ENCODE measurements at regions not wholly inside any gene's neighbourhood (a gene's known extent, or its start where the extent isn't known, plus 50 kb on each side); places are given as distances from the start of the nearest gene placed in this dataset.

DNA sequence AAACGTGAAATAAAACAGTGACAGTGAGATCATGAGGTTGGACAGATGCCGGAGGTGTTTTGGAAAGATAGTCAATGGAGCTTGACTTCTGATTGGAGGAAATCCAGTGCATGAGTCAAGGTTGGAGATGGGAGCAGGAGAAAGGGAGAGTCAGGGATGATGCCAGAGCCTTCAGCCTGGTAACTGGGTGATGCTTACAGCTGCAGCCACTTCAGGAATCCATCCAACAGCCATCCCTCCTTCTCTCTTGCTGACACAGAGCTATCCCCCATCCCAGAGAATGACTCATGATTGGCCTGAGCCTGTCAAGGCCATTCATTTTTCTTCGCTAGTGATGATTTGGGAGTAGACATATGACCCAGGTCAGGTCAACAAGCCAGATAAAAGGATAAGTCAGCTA, 112.8 kb downstream of the SAMD5 start:
- no peak overlapping the region for H3K4me3 ChIP-seq (ENCODE audit: insufficient read length, low read depth)
- no peak for DNase-seq (ENCODE audit: low read depth, low spot score)
- no peaks in the 10 kb centered on the region for H3K9me3 ChIP-seq (ENCODE audit: insufficient read depth, low read length)
- TF ChIP-seq ZNF274 (IDR thresholded peaks at IDR 0.05; ENCODE audit: low read depth, low read length): no peak
- TF ChIP-seq SUZ12 (IDR thresholded peaks at IDR 0.05; ENCODE audit: extremely low read depth, insufficient read depth, insufficient read length): no peak
- no peak for TF ChIP-seq YY1 (IDR thresholded peaks at IDR 0.05; ENCODE audit: insufficient read depth, insufficient read length)
- no peaks in the 10 kb centered on the region for H3K36me3 ChIP-seq (ENCODE audit: insufficient read depth, insufficient read length, low read length)
- H3K4me1 ChIP-seq (ENCODE audit: insufficient read depth, insufficient read length): no peaks in the 10 kb centered on the region
- H3K9ac ChIP-seq (ENCODE audit: insufficient read length, low read depth): no peak overlapping the region
- H3K27me3 ChIP-seq (ENCODE audit: insufficient read depth, insufficient read length): no peaks in the 10 kb centered on the region

DNA sequence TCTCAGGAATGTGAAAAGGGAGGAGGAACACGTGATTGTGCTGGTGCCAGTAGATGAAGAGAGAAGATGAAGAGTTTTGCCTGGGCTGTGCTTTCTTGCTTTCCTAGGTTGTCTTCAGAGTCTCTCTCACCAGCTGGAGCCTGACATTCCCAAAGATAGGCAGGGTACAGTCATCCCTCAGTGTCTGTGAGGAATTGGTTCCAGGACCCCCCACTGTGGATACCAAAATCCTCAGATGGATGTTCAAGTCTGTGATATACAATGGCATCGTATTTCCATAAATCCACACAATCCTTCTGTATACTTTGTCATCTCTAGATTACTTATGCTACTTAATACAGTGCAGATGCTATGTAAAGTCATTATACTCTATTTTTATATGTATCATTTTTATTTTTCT, 113.5 kb downstream of the SAMD5 start:
- Histone ChIP-seq H3K9ac (ENCODE audit: insufficient read length, low read depth) (no peak overlapping the region), H3K4me3 (ENCODE audit: insufficient read length, low read depth) (no peak overlapping the region), H3K4me1 (ENCODE audit: insufficient read depth, insufficient read length) (no peaks in the 10 kb centered on the region), H3K27me3 (ENCODE audit: insufficient read depth, insufficient read length) (no peaks in the 10 kb centered on the region), H3K36me3 (ENCODE audit: insufficient read depth, insufficient read length, low read length) (no peaks in the 10 kb centered on the region), H3K9me3 (ENCODE audit: insufficient read depth, low read length) (no peaks in the 10 kb centered on the region)
- DNase-seq (ENCODE audit: low read depth, low spot score): no peak
- TF ChIP-seq YY1 (IDR thresholded peaks at IDR 0.05; ENCODE audit: insufficient read depth, insufficient read length): no peak

DNA sequence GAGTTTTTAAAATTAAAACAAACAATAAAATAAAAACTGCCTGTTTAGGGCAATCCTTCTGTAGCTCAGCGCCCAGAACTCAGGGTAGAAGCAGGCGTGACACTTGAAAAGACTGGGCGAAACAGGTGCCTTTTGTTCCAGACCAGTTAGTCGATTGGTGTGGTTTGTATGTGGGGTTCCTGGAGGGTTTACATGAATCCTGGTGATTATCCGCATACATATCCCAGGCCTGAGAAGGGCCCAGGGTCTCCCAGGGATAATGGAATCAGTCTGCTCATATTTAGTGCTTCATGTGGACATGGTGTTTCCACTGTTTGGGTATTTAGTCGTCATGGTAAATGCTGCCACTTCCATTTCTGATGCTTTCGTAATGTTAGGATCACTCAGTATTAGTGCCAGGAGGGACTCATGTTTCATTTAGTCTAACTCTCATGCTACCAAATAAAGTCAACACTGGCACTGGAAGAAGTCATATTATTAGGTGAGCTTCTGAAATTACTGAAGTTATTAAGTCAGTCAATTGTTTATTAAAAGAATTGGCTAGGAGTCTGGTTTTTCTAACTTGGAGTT, 116.5 kb downstream of the SAMD5 start:
- Histone ChIP-seq H3K9ac (ENCODE audit: insufficient read length, low read depth) (no peak overlapping the region), H3K4me3 (ENCODE audit: insufficient read length, low read depth) (no peak overlapping the region), H3K27me3 (ENCODE audit: insufficient read depth, insufficient read length) (no peaks in the 10 kb centered on the region), H3K9me3 (ENCODE audit: insufficient read depth, low read length) (no peaks in the 10 kb centered on the region), H3K4me1 (ENCODE audit: insufficient read depth, insufficient read length) (no peaks in the 10 kb centered on the region), H3K36me3 (ENCODE audit: insufficient read depth, insufficient read length, low read length) (no peaks in the 10 kb centered on the region)
- TF ChIP-seq SUZ12 (IDR thresholded peaks at IDR 0.05; ENCODE audit: extremely low read depth, insufficient read depth, insufficient read length): no peak
- no peak for DNase-seq (ENCODE audit: low read depth, low spot score)

DNA sequence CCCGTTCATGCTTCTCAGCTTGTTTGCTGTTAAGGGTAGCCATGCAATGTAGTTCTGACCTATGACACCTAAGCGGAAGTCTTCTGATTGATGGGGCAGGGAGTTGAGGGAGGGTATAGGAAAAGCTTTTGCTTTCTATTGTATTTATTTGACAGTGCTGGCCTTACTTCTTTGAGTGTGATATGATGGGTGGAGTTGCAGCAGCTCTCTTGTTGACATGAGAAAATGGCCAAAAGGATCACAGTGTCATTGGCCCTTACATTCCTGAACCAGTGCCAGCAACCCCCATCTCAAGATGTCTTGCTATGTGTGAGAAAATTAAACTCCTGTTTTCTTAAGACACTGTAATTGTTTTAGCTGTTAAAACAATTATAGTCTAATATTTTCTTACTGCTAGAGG, 117.5 kb downstream of the SAMD5 start:
- Histone ChIP-seq H3K9me3 (ENCODE audit: insufficient read depth, low read length) (no peaks in the 10 kb centered on the region), H3K36me3 (ENCODE audit: insufficient read depth, insufficient read length, low read length) (no peaks in the 10 kb centered on the region), H3K9ac (ENCODE audit: insufficient read length, low read depth) (no peak overlapping the region), H3K4me1 (ENCODE audit: insufficient read depth, insufficient read length) (no peaks in the 10 kb centered on the region), H3K4me3 (ENCODE audit: insufficient read length, low read depth) (no peak overlapping the region), H3K27me3 (ENCODE audit: insufficient read depth, insufficient read length) (no peaks in the 10 kb centered on the region)
- no peak for TF ChIP-seq ZNF274 (IDR thresholded peaks at IDR 0.05; ENCODE audit: low read depth, low read length)
- TF ChIP-seq SUZ12 (IDR thresholded peaks at IDR 0.05; ENCODE audit: extremely low read depth, insufficient read depth, insufficient read length): no peak
- TF ChIP-seq YY1 (IDR thresholded peaks at IDR 0.05; ENCODE audit: insufficient read depth, insufficient read length): no peak
- DNase-seq (ENCODE audit: low read depth, low spot score): no peak

DNA sequence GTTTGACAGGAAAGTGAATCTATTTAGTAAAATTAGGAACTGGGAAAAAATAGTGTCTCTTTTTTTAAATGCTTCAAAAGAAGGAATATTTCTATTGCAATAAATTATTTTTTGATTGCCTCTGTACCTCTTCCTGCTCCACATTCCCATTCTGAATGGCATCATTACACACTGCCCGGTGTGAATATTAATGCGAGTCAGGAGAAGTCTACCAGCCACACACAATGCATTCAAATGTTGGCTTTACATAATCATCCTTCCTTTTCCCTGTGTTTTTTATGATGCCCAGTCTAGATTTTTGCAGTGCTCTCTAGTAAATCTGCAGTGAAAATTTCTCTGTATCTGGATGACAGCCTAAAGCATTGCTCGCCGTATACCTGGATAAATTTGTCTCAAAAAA, 118.9 kb downstream of the SAMD5 start:
- no peak overlapping the region for H3K9ac ChIP-seq (ENCODE audit: insufficient read length, low read depth)
- no peak overlapping the region for H3K4me3 ChIP-seq (ENCODE audit: insufficient read length, low read depth)
- no peaks in the 10 kb centered on the region for H3K36me3 ChIP-seq (ENCODE audit: insufficient read depth, insufficient read length, low read length)
- H3K27me3 ChIP-seq (ENCODE audit: insufficient read depth, insufficient read length): no peaks in the 10 kb centered on the region
- TF ChIP-seq ZNF274 (IDR thresholded peaks at IDR 0.05; ENCODE audit: low read depth, low read length) (no peak), YY1 (IDR thresholded peaks at IDR 0.05; ENCODE audit: insufficient read depth, insufficient read length) (no peak), SUZ12 (IDR thresholded peaks at IDR 0.05; ENCODE audit: extremely low read depth, insufficient read depth, insufficient read length) (no peak)
- H3K4me1 ChIP-seq (ENCODE audit: insufficient read depth, insufficient read length): no peaks in the 10 kb centered on the region
- no peak for DNase-seq (ENCODE audit: low read depth, low spot score)
- no peaks in the 10 kb centered on the region for H3K9me3 ChIP-seq (ENCODE audit: insufficient read depth, low read length)

DNA sequence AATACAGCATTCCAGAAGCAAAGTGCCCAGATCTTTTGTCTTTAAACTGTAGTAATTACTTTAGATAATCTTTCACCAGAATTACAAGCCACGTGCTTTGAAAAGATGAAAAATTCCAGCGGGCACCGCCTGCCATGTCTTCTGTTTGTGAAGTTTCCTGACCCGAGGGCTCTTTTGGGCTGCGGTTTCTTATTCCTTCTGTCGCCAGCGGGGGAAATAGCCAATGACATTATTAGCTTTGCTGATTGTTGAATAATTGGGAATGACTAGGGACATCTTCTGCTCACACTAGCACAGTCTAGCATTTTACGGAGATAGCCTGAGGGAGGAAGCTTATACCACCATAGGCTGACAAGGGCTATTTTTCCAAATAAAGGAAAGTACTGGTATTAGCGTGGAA, 124.7 kb downstream of the SAMD5 start:
- Histone ChIP-seq H3K9me3 (ENCODE audit: insufficient read depth, low read length) (0 out of 2 replicates have a peak, but pooled peaks cover 4% of the 10 kb centered on the region), H3K9ac (ENCODE audit: insufficient read length, low read depth) (no peak overlapping the region), H3K27me3 (ENCODE audit: insufficient read depth, insufficient read length) (no peaks in the 10 kb centered on the region), H3K4me3 (ENCODE audit: insufficient read length, low read depth) (no peak overlapping the region), H3K36me3 (ENCODE audit: insufficient read depth, insufficient read length, low read length) (no peaks in the 10 kb centered on the region), H3K4me1 (ENCODE audit: insufficient read depth, insufficient read length) (no peaks in the 10 kb centered on the region)
- DNase-seq (ENCODE audit: low read depth, low spot score): no peak
- TF ChIP-seq SUZ12 (IDR thresholded peaks at IDR 0.05; ENCODE audit: extremely low read depth, insufficient read depth, insufficient read length) (no peak), ZNF274 (IDR thresholded peaks at IDR 0.05; ENCODE audit: low read depth, low read length) (no peak), YY1 (IDR thresholded peaks at IDR 0.05; ENCODE audit: insufficient read depth, insufficient read length) (no peak)

DNA sequence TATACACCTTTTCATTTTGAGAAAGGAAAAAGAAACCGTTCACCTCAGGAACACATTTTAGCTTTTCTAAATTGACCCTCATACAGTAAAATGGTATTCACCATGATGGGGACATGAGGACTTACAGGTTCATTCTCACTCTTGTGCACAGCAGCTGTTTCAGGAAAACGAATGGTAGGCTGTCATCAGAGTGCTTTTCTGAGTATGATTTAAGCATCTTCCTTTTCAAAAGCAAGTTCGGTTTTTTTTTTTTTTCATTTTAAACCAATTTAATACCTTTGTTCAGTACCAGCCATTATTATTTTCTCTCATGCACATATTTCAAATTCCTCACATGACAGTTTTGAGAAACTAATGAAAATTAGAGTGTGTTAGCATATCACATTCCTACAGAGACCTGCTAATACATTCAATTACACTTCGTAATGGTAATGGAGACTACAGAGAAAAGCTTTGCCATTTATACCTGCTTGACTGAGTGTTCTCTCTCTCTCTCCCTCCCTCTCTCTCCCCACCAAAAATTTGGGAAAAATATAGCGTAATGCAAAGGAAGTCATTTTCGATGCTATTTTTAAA, 129.2 kb downstream of the SAMD5 start:
- Histone ChIP-seq H3K36me3 (ENCODE audit: insufficient read depth, insufficient read length, low read length) (no peaks in the 10 kb centered on the region), H3K9ac (ENCODE audit: insufficient read length, low read depth) (no peak overlapping the region), H3K4me3 (ENCODE audit: insufficient read length, low read depth) (no peak overlapping the region), H3K27me3 (ENCODE audit: insufficient read depth, insufficient read length) (no peaks in the 10 kb centered on the region), H3K4me1 (ENCODE audit: insufficient read depth, insufficient read length) (no peaks in the 10 kb centered on the region), H3K9me3 (ENCODE audit: insufficient read depth, low read length) (0 out of 2 replicates have a peak, but pooled peaks cover 4% of the 10 kb centered on the region)
- TF ChIP-seq SUZ12 (IDR thresholded peaks at IDR 0.05; ENCODE audit: extremely low read depth, insufficient read depth, insufficient read length) (no peak), YY1 (IDR thresholded peaks at IDR 0.05; ENCODE audit: insufficient read depth, insufficient read length) (no peak)
- DNase-seq (ENCODE audit: low read depth, low spot score): no peak

Measured in NT2/D1 (cell line).